Motor neuron (in vitro differentiated cells): ENCODE measurements at regions not wholly inside any gene's neighbourhood (a gene's known extent, or its start where the extent isn't known, plus 50 kb on each side); places are given as distances from the start of the nearest gene placed in this dataset.
A peak's percentile ranks its signal among the peaks of the same experiment; 100 is the strongest.
"Not testable (repeated sequence)": the region's sequence is repeated elsewhere in the genome, so short reads cannot be mapped to it uniquely, and the experiment has no call there.

Experiments used
- ATAC-seq, 8 experiments: fragments of 200-7000 bp; cut with Tn5 transposase; replicated peaks in 6 of 8; 2 replicates each; pipeline ENCODE4 v1.8.0; 2021; ENCODE audit warnings: mild to moderate bottlenecking in 8 of 8, moderate library complexity in 8 of 8
- H3K27ac ChIP-seq, 2 donors: fragments of 250-450 bp; sonication (Bioruptor Pico); 2 replicates each; pipeline ENCODE4 v1.9.0; 2021; ENCODE audit warnings: antibody characterized with exemption in 2 of 2, mild to moderate bottlenecking in 2 of 2, moderate library complexity in 1 of 2
- H3K4me1 ChIP-seq, 2 donors: fragments of 250-450 bp; sonication (Bioruptor Pico); replicated peaks in 1 of 2; 2 replicates each; pipeline ENCODE4 v1.6.1; 2021; ENCODE audit warnings: antibody characterized with exemption in 2 of 2, mild to moderate bottlenecking in 2 of 2, moderate library complexity in 1 of 2
- H3K4me3 ChIP-seq, 5 donors: fragments of 250-450 bp; sonication (Bioruptor Pico); 2 replicates each; pipeline ENCODE4 v1.9.0; 2021; ENCODE audit warnings: antibody characterized with exemption in 5 of 5, mild to moderate bottlenecking in 5 of 5, moderate library complexity in 4 of 5
- WGBS, 10 experiments: fragments of 450-650 bp; shearing (Covaris generic); methylation state at CpG; one replicate each; pipeline ENCODE4 v1.0.0; 2022; 5-methylcytosine and 5-hydroxymethylcytosine counted together
- in situ Hi-C, 9 experiments: fragments of 400-800 bp; cut with MboI; loops; one replicate each; pipeline ENCODE4 v1.15.0; 2021; ENCODE audit warnings: low sequenced_read_pairs in 9 of 9, low pct_unique_long_range_greater_than_20kb in 2 of 9; ENCODE audit not compliant: unreplicated experiment in 9 of 9

GRCh38 chr11:134663506-134664313 is 251.7 kb upstream of the B3GAT1 start:
- no peak overlapping the region for H3K4me3 ChIP-seq
- H3K4me1 ChIP-seq: peaks cover 5 to 6% of the 10 kb centered on the region in 2 donors
- H3K27ac ChIP-seq: no peak overlapping the region
- 0 to 92% (median 60%) methylated on average over 1 to 10 of the region's 11 CpGs; no CpG with 5 or more reads in 1 of the 10 experiments for WGBS, 10 experiments
- no peak for ATAC-seq
- in situ Hi-C loops: no loop called here

GRCh38 chr11:134662629-134663360 is 250.8 kb upstream of the B3GAT1 start:
- WGBS, 10 experiments: 0 to 100% (median 74%) methylated on average over 1 to 5 of the region's 5 CpGs; no CpG with 5 or more reads in 5 of the 10 experiments
- H3K4me3 ChIP-seq: no peak overlapping the region
- peaks cover 5 to 6% of the 10 kb centered on the region in 2 donors for H3K4me1 ChIP-seq
- no peak for ATAC-seq
- H3K27ac ChIP-seq: no peak overlapping the region
- in situ Hi-C loops: no loop called here

- Histone ChIP-seq H3K27ac (no peak overlapping the region), H3K4me1 (peaks cover 6 to 13% of the 10 kb centered on the region in 2 donors), H3K4me3 (no peak overlapping the region)
- in situ Hi-C loops: no loop called here
- 8 to 86% (median 81%) methylated on average over 1 to 5 of the region's 5 CpGs; no CpG with 5 or more reads in 4 of the 10 experiments for WGBS, 10 experiments
- ATAC-seq: no peak
These were observed 249.6 kb upstream of the B3GAT1 start for GRCh38 chr11:134661660-134662059.

- in situ Hi-C loops: no loop called here
- no peak overlapping the region for H3K4me3 ChIP-seq
- ATAC-seq: peak in 2 of 8 experiments; percentile 20 to 29
- H3K4me1 ChIP-seq: peaks cover 6 to 9% of the 10 kb centered on the region in 2 donors
- no peak overlapping the region for H3K27ac ChIP-seq
- WGBS, 10 experiments: 0 to 83% (median 60%) methylated on average over 1 of the region's 1 CpG; no CpG with 5 or more reads in 5 of the 10 experiments
These were observed 248.4 kb upstream of the B3GAT1 start for GRCh38 chr11:134660416-134660815.

GRCh38 chr11:134659882-134660281 is 247.8 kb upstream of the B3GAT1 start:
- 17 to 100% (median 90%) methylated on average over 2 to 6 of the region's 8 CpGs; no CpG with 5 or more reads in 1 of the 10 experiments for WGBS, 10 experiments
- H3K27ac ChIP-seq: no peak overlapping the region
- no peak overlapping the region for H3K4me3 ChIP-seq
- ATAC-seq: no peak
- peaks cover 9 to 11% of the 10 kb centered on the region in 2 donors for H3K4me1 ChIP-seq
- in situ Hi-C loops: no loop called here

- H3K4me3 ChIP-seq: no peak overlapping the region
- WGBS, 10 experiments: 29 to 90% (median 80%) methylated on average over 1 to 4 of the region's 4 CpGs; no CpG with 5 or more reads in 3 of the 10 experiments
These were observed 246.6 kb upstream of the B3GAT1 start for GRCh38 chr11:134658481-134659225.

GRCh38 chr11:134657631-134658030 is 245.6 kb upstream of the B3GAT1 start:
- Histone ChIP-seq H3K27ac (peak overlapping the region in 1 of 2 donors; percentile 4), H3K4me1 (peaks cover 11 to 19% of the 10 kb centered on the region in 2 donors), H3K4me3 (no peak overlapping the region)
- WGBS, 10 experiments: 46 to 100% (median 63%) methylated on average over 1 to 5 of the region's 6 CpGs; no CpG with 5 or more reads in 3 of the 10 experiments
- peak in 6 of 8 experiments; percentile 38 to 63 (median 50) for ATAC-seq
- in situ Hi-C loops: no loop called here

More at GRCh38 chr11:134658481-134659225, 246.6 kb upstream of the B3GAT1 start:
- Histone ChIP-seq H3K27ac (no peak overlapping the region), H3K4me1 (peaks cover 11 to 19% of the 10 kb centered on the region in 2 donors)
- in situ Hi-C loops: no loop called here
- no peak for ATAC-seq

GRCh38 chr11:134656861-134657540 is 245.0 kb upstream of the B3GAT1 start:
- 46 to 96% (median 71%) methylated on average over 1 to 9 of the region's 29 CpGs; no CpG with 5 or more reads in 4 of the 10 experiments for WGBS, 10 experiments
- H3K4me3 ChIP-seq: no peak overlapping the region
- ATAC-seq: peak in 6 of 8 experiments; percentile 10 to 62 (median 23)
- H3K4me1 ChIP-seq: peaks cover 11 to 19% of the 10 kb centered on the region in 2 donors
- H3K27ac ChIP-seq: no peak overlapping the region
- in situ Hi-C loops: no loop called here

- in situ Hi-C loops, ATAC-seq, H3K27ac ChIP-seq, H3K4me3 ChIP-seq: not testable (repeated sequence)
- H3K4me1 ChIP-seq: peaks cover 11 to 19% of the 10 kb centered on the region in 2 donors
- 20 to 92% (median 90%) methylated on average over 2 to 7 of the region's 29 CpGs; no CpG with 5 or more reads in 5 of the 10 experiments for WGBS, 10 experiments
These were observed 244.2 kb upstream of the B3GAT1 start for GRCh38 chr11:134656086-134656840.

- in situ Hi-C loops: no loop called here
- WGBS, 10 experiments: 4 to 94% (median 69%) methylated on average over 1 to 9 of the region's 11 CpGs; no CpG with 5 or more reads in 1 of the 10 experiments
- peak in 5 of 8 experiments; percentile 16 to 56 (median 31) for ATAC-seq
- Histone ChIP-seq H3K27ac (no peak overlapping the region), H3K4me3 (no peak overlapping the region), H3K4me1 (peaks cover 11 to 19% of the 10 kb centered on the region in 2 donors)
These were observed 243.3 kb upstream of the B3GAT1 start for GRCh38 chr11:134655189-134655989.
